Retinal pigment epithelial cell (primary cell): ENCODE measurements at regions not wholly inside any gene's neighbourhood (a gene's known extent, or its start where the extent isn't known, plus 50 kb on each side); places are given as distances from the start of the nearest gene placed in this dataset.

Experiments
- DNase-seq: peaks from one replicate; pipeline ENCODE4 v3.0.0-alpha.2; 2010; ENCODE audit warnings: low read depth
- H3K4me3 ChIP-seq: 2 replicates; pipeline ENCODE4 v1.5.1; 2011; ENCODE audit warnings: mild to moderate bottlenecking, low read length, control low read depth, moderate library complexity
- CTCF ChIP-seq: conservative IDR thresholded peaks from 2 replicates; pipeline ENCODE4 v1.5.1; 2011; ENCODE audit warnings: low read depth, low read length, control low read depth, inconsistent platforms

- no peak overlapping the region for H3K4me3 ChIP-seq
- no peak for DNase-seq
- TF ChIP-seq CTCF, result no peak
These were observed 620.0 kb upstream of the ATXN8OS start for GRCh38 chr13:69487576-69487975.

GRCh38 chr13:69485991-69486592 lies 621.5 kb upstream of the ATXN8OS start:
- DNase-seq, result no peak
- H3K4me3 ChIP-seq, result no peak overlapping the region
- TF ChIP-seq CTCF, result no peak

- DNase-seq, result no peak
- TF ChIP-seq CTCF, result no peak
These were observed 630.2 kb upstream of the ATXN8OS start for GRCh38 chr13:69477451-69477850.

GRCh38 chr13:69474011-69474685 lies 633.5 kb upstream of the ATXN8OS start:
- H3K4me3 ChIP-seq, result no peak overlapping the region
- peak; percentile 55 for DNase-seq
- TF ChIP-seq CTCF, result no peak

More at GRCh38 chr13:69477451-69477850, 630.2 kb upstream of the ATXN8OS start:
- H3K4me3 ChIP-seq, result no peak overlapping the region

- no peak for TF ChIP-seq CTCF
- DNase-seq, result no peak
- H3K4me3 ChIP-seq, result no peak overlapping the region
These were observed 639.0 kb upstream of the ATXN8OS start for GRCh38 chr13:69468624-69469023.

- DNase-seq, result no peak
- no peak for TF ChIP-seq CTCF
- H3K4me3 ChIP-seq, result no peak overlapping the region
These were observed 646.2 kb upstream of the ATXN8OS start for GRCh38 chr13:69461397-69461796.

- no peak overlapping the region for H3K4me3 ChIP-seq
- DNase-seq, result no peak
- TF ChIP-seq CTCF, result no peak
These were observed 648.3 kb upstream of the ATXN8OS start for GRCh38 chr13:69459346-69459745.
